HepG2 (cell line): ENCODE measurements at regions not wholly inside any gene's neighbourhood (a gene's known extent, or its start where the extent isn't known, plus 50 kb on each side); places are given as distances from the start of the nearest gene placed in this dataset.
A peak's percentile ranks its signal among the peaks of the same experiment; 100 is the strongest.
"Not testable (repeated sequence)": the region's sequence is repeated elsewhere in the genome, so short reads cannot be mapped to it uniquely, and the experiment has no call there.

ENCODE experiments used
- ATAC-seq: fragments of 200-7000 bp; cut with Tn5 transposase; 3 replicates; pipeline ENCODE4 v1.9.1; 2020; ENCODE audit warnings: mild to moderate bottlenecking, moderate library complexity
- BruUV-seq: library from RNA; stranded (reverse); fragments of 400-500 nt; replicated peaks from 2 replicates; lab custom pipeline; 2021; lab: Mats Ljungman, UMichigan
- CTCF ChIA-PET: fragments of 300-600 bp; formaldehyde crosslinking; extraction: SDS; loops from one replicate; lab custom pipeline; 2021; ENCODE audit warnings: low total read pairs, inconsistent platforms, low intra/inter-chr PET ratio; lab: Yijun Ruan, JAX
- POLR2A ChIA-PET: fragments of 350-600 bp; sonication (Branson Sonifier 250); formaldehyde crosslinking; loops from one replicate; lab custom pipeline; 2020; ENCODE audit warnings: antibody characterized with exemption, inconsistent platforms; lab: Yijun Ruan, JAX
- DNase-seq: peaks from one replicate; pipeline ENCODE4 v3.0.0-alpha.2; 2015; ENCODE audit warnings: low spot score
- FAIRE-seq: peaks from 3 replicates; lab custom pipeline; 2011; peaks lifted over from hg19 to GRCh38; lab: Jason Lieb, UNC
- H2AFZ ChIP-seq: one replicate; pipeline ENCODE4 v1.6.1; 2011; ENCODE audit warnings: low read length, inconsistent platforms
- H3K27ac ChIP-seq: fragments of 300-600 bp; 3 replicates; pipeline ENCODE4 v1.8.0; 2011; ENCODE audit warnings: mixed run types, mild to moderate bottlenecking, mixed read lengths, low read length, inconsistent platforms; ENCODE audit not compliant: insufficient read depth; ENCODE audit errors: extremely low read length
- H3K27me3 ChIP-seq, 2 experiments: fragments of 200-600 bp in 1 of 2; 2 replicates in 1 of 2; 3 replicates in 1 of 2; pipeline versions ENCODE4 v1.6.0 to v1.8.0; 2011; ENCODE audit warnings: low read length in 2 of 2, mild to moderate bottlenecking in 2 of 2, moderate library complexity in 2 of 2, inconsistent platforms in 1 of 2; ENCODE audit not compliant: insufficient read depth in 2 of 2, control insufficient read depth in 1 of 2
- H3K36me3 ChIP-seq, 2 experiments: fragments of 200-600 bp in 1 of 2; replicated peaks in 1 of 2; 2 replicates in 1 of 2; 3 replicates in 1 of 2; pipeline versions ENCODE4 v1.5.1 to v1.8.0; 2011; ENCODE audit warnings: low read length in 2 of 2, inconsistent platforms in 1 of 2; ENCODE audit not compliant: insufficient read depth in 2 of 2, control insufficient read depth in 1 of 2
- H3K4me1 ChIP-seq: 2 replicates; pipeline ENCODE4 v1.5.1; 2012; ENCODE audit warnings: low read length, inconsistent platforms; ENCODE audit not compliant: insufficient read depth
- H3K4me2 ChIP-seq: 2 replicates; pipeline ENCODE4 v1.6.0; 2011; ENCODE audit warnings: low read depth, low read length, inconsistent platforms
- H3K4me3 ChIP-seq, 3 experiments: fragments of 200-600 bp in 1 of 3; sonication (generic), shearing (Covaris generic) in 1 of 3; replicated peaks in 1 of 3; 2 replicates each; pipeline ENCODE4 v1.5.1; 2011 to 2016; ENCODE audit warnings: low read length in 3 of 3, inconsistent platforms in 2 of 3, low read depth in 2 of 3, mild to moderate bottlenecking in 2 of 3, control low read depth in 1 of 3, mixed read lengths in 1 of 3; ENCODE audit not compliant: insufficient read depth in 1 of 3
- H3K79me2 ChIP-seq: one replicate; pipeline ENCODE4 v1.6.1; 2011; ENCODE audit warnings: low read length, inconsistent platforms; ENCODE audit not compliant: insufficient read depth
- H3K9ac ChIP-seq: 2 replicates; pipeline ENCODE4 v1.6.0; 2011; ENCODE audit warnings: mild to moderate bottlenecking, low read depth, low read length, inconsistent platforms; ENCODE audit not compliant: insufficient read depth
- H3K9me3 ChIP-seq: 2 replicates; pipeline ENCODE4 v1.5.1; 2012; ENCODE audit warnings: mild to moderate bottlenecking, low read length
- H4K20me1 ChIP-seq: 2 replicates; pipeline ENCODE4 v1.6.0; 2011; ENCODE audit warnings: inconsistent platforms, mild to moderate bottlenecking, low read length, moderate library complexity; ENCODE audit not compliant: insufficient read depth
- FOXA1 ChIP-seq, 2 experiments: fragments of 450-650 bp in 1 of 2; sonication (generic) in 1 of 2; formaldehyde crosslinking in 1 of 2; IDR thresholded peaks; 2 replicates each; pipeline versions ENCODE4 v1.4.0 to v1.6.1; 2016 to 2020; ENCODE audit warnings: missing genetic modification reagents in 1 of 2
- IKZF1 ChIP-seq: fragments of 450-650 bp; IDR thresholded peaks from 2 replicates; pipeline ENCODE4 v1.7.1; 2016
- NBN ChIP-seq: fragments of 450-650 bp; conservative IDR thresholded peaks from 2 replicates; pipeline ENCODE4 v1.6.1; 2017
- PHB2 ChIP-seq: fragments of 450-650 bp; IDR thresholded peaks from 2 replicates; pipeline ENCODE4 v1.6.1; 2018; ENCODE audit not compliant: partially characterized antibody
- SOX6 ChIP-seq, 2 experiments: fragments of 450-650 bp in 1 of 2; sonication (generic) in 1 of 2; formaldehyde crosslinking in 1 of 2; IDR thresholded peaks; 2 replicates each; pipeline versions ENCODE4 v1.4.0 to v1.6.1; 2017 to 2020; ENCODE audit warnings: antibody characterized with exemption in 1 of 2, mild to moderate bottlenecking in 1 of 2, missing genetic modification reagents in 1 of 2
- ZNF282 ChIP-seq: fragments of 450-650 bp; IDR thresholded peaks from 2 replicates; pipeline ENCODE4 v1.6.1; 2018; ENCODE audit not compliant: partially characterized antibody
- WGBS: methylation state at CpG from one replicate; pipeline ENCODE4 v1.1.6; 2017; ENCODE audit warnings: low lambda C conversion rate; 5-methylcytosine and 5-hydroxymethylcytosine counted together
- in situ Hi-C: cut with HindIII; loops from 2 replicates; pipeline ENCODE4 v1.10.0; 2017; ENCODE audit warnings: low pct_unique_long_range_greater_than_20kb; ENCODE audit not compliant: extremely low pct_ligation_motif_present
- intact Hi-C: fragments of 100-400 bp; cut with micrococcal nuclease; formaldehyde crosslinking; loops from one replicate; pipeline ENCODE4 v1.10.0; 2022; ENCODE audit not compliant: unreplicated experiment
- TF ChIP-seq, protein P1 (sequence below), 2 experiments: fragments of 450-650 bp in 1 of 2; sonication (generic) in 1 of 2; formaldehyde crosslinking in 1 of 2; IDR thresholded peaks; 2 replicates each; pipeline versions ENCODE4 v1.6.1 to v1.8.0; 2016 to 2022; ENCODE audit warnings: antibody characterized with exemption in 1 of 2, mild to moderate bottlenecking in 1 of 2, missing genetic modification reagents in 1 of 2
- TF ChIP-seq, protein P2 (sequence below): sonication (generic); formaldehyde crosslinking; IDR thresholded peaks from 2 replicates; pipeline ENCODE4 v1.4.0; 2020; ENCODE audit warnings: missing genetic modification reagents
- TF ChIP-seq, protein P3 (sequence below): fragments of 450-650 bp; IDR thresholded peaks from 2 replicates; pipeline ENCODE4 v1.6.1; 2017

DNA sequence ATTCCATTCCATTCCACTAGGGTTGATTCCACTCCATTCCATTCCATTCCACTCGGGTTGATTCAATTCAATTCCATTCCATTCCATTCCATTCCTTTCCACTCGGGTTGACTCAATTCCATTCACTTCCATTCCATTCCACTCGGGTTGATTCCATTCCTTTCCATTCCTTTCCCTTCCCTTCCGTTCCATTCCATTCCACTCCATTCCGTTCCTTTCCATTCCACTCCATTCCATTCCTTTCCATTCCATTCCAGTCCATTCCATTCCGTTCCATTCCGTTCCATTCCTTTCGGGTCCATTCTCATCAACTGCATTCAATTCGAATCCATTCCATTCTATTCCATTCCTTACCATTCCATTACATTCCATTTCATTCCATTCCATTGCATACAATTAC lies 1135.3 kb downstream of the RPIA start:
- CTCF ChIA-PET; TF ChIP-seq SOX6, FOXA1 (CRISPR knock-in tag; IDR thresholded peaks at IDR 0.05): not testable (repeated sequence)
- TF ChIP-seq, protein P1, sequence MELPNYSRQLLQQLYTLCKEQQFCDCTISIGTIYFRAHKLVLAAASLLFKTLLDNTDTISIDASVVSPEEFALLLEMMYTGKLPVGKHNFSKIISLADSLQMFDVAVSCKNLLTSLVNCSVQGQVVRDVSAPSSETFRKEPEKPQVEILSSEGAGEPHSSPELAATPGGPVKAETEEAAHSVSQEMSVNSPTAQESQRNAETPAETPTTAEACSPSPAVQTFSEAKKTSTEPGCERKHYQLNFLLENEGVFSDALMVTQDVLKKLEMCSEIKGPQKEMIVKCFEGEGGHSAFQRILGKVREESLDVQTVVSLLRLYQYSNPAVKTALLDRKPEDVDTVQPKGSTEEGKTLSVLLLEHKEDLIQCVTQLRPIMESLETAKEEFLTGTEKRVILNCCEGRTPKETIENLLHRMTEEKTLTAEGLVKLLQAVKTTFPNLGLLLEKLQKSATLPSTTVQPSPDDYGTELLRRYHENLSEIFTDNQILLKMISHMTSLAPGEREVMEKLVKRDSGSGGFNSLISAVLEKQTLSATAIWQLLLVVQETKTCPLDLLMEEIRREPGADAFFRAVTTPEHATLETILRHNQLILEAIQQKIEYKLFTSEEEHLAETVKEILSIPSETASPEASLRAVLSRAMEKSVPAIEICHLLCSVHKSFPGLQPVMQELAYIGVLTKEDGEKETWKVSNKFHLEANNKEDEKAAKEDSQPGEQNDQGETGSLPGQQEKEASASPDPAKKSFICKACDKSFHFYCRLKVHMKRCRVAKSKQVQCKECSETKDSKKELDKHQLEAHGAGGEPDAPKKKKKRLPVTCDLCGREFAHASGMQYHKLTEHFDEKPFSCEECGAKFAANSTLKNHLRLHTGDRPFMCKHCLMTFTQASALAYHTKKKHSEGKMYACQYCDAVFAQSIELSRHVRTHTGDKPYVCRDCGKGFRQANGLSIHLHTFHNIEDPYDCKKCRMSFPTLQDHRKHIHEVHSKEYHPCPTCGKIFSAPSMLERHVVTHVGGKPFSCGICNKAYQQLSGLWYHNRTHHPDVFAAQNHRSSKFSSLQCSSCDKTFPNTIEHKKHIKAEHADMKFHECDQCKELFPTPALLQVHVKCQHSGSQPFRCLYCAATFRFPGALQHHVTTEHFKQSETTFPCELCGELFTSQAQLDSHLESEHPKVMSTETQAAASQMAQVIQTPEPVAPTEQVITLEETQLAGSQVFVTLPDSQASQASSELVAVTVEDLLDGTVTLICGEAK (IDR thresholded peaks at IDR 0.05) = peak; percentile 3; the same call in 1 of the 2 replicates
- TF ChIP-seq, protein P1 (CRISPR knock-in tag; IDR thresholded peaks at IDR 0.05) = not testable (repeated sequence)
- 0 out of 2 replicates have a peak, but pooled peaks have one; percentile 13 for TF ChIP-seq SOX6 (IDR thresholded peaks at IDR 0.05)
- TF ChIP-seq, protein P2, sequence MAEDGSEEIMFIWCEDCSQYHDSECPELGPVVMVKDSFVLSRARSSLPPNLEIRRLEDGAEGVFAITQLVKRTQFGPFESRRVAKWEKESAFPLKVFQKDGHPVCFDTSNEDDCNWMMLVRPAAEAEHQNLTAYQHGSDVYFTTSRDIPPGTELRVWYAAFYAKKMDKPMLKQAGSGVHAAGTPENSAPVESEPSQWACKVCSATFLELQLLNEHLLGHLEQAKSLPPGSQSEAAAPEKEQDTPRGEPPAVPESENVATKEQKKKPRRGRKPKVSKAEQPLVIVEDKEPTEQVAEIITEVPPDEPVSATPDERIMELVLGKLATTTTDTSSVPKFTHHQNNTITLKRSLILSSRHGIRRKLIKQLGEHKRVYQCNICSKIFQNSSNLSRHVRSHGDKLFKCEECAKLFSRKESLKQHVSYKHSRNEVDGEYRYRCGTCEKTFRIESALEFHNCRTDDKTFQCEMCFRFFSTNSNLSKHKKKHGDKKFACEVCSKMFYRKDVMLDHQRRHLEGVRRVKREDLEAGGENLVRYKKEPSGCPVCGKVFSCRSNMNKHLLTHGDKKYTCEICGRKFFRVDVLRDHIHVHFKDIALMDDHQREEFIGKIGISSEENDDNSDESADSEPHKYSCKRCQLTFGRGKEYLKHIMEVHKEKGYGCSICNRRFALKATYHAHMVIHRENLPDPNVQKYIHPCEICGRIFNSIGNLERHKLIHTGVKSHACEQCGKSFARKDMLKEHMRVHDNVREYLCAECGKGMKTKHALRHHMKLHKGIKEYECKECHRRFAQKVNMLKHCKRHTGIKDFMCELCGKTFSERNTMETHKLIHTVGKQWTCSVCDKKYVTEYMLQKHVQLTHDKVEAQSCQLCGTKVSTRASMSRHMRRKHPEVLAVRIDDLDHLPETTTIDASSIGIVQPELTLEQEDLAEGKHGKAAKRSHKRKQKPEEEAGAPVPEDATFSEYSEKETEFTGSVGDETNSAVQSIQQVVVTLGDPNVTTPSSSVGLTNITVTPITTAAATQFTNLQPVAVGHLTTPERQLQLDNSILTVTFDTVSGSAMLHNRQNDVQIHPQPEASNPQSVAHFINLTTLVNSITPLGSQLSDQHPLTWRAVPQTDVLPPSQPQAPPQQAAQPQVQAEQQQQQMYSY (CRISPR knock-in tag) = peak; percentile 86
- TF ChIP-seq, protein P3, sequence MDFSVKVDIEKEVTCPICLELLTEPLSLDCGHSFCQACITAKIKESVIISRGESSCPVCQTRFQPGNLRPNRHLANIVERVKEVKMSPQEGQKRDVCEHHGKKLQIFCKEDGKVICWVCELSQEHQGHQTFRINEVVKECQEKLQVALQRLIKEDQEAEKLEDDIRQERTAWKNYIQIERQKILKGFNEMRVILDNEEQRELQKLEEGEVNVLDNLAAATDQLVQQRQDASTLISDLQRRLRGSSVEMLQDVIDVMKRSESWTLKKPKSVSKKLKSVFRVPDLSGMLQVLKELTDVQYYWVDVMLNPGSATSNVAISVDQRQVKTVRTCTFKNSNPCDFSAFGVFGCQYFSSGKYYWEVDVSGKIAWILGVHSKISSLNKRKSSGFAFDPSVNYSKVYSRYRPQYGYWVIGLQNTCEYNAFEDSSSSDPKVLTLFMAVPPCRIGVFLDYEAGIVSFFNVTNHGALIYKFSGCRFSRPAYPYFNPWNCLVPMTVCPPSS = peak; percentile 82; the same call in 1 of the 2 replicates
- 0 out of 2 replicates have a peak, but pooled peaks have one; percentile 78 for TF ChIP-seq IKZF1
- TF ChIP-seq ZNF282 = peak; percentile 57
- 0 out of 2 replicates have a peak, but pooled peaks have one; percentile 78 for TF ChIP-seq NBN
- TF ChIP-seq FOXA1 (IDR thresholded peaks at IDR 0.05) = peak; percentile 61; the same call in 1 of the 2 replicates
- TF ChIP-seq PHB2 = peak; percentile 52

More for the DNA sequence above, 1135.3 kb downstream of the RPIA start:
- POLR2A ChIA-PET, H3K27ac ChIP-seq, H3K79me2 ChIP-seq, H3K4me3 ChIP-seq, H3K4me1 ChIP-seq, H3K9ac ChIP-seq, BruUV-seq, H3K36me3 ChIP-seq, H2AFZ ChIP-seq, H3K4me2 ChIP-seq, FAIRE-seq, intact Hi-C loops, ATAC-seq, H3K9me3 ChIP-seq, H4K20me1 ChIP-seq, DNase-seq, H3K27me3 ChIP-seq, in situ Hi-C loops: not testable (repeated sequence)
- 10% methylated on average over 9 of the region's 9 CpGs for WGBS
